Activated T-cell treated with anti-CD3 and anti-CD28 coated beads, Interleukin-2, amount 50 U/mL, for 24 hours (primary cell): ENCODE measurements at regions not wholly inside any gene's neighbourhood (a gene's known extent, or its start where the extent isn't known, plus 50 kb on each side); places are given as distances from the start of the nearest gene placed in this dataset.
"Not testable (repeated sequence)": the region's sequence is repeated elsewhere in the genome, so short reads cannot be mapped to it uniquely, and the experiment has no call there.

Source experiments
- DNase-seq: peaks from one replicate; pipeline ENCODE4 v3.0.0-alpha.2; 2020
- H3K27ac Mint-ChIP-seq: 2 replicates; pipeline ENCODE4 v1.8.0; 2020; ENCODE audit warnings: mild to moderate bottlenecking, mixed read lengths
- H3K27me3 Mint-ChIP-seq: 2 replicates; pipeline ENCODE4 v1.8.0; 2020; ENCODE audit warnings: mixed read lengths
- H3K36me3 Mint-ChIP-seq: 2 replicates; pipeline ENCODE4 v1.8.0; 2020; ENCODE audit warnings: low read depth, mixed read lengths
- H3K4me1 Mint-ChIP-seq: 2 replicates; pipeline ENCODE4 v1.8.0; 2020; ENCODE audit warnings: low read depth, mixed read lengths
- H3K4me3 Mint-ChIP-seq: 2 replicates; pipeline ENCODE4 v1.8.0; 2020; ENCODE audit warnings: mild to moderate bottlenecking, moderate library complexity, mixed read lengths
- H3K9me3 Mint-ChIP-seq: 2 replicates; pipeline ENCODE4 v1.8.0; 2020; ENCODE audit warnings: mixed read lengths

GRCh38 chr3:124140746-124141145 is 148.8 kb upstream of the ROPN1 start:
- DNase-seq: no peak

GRCh38 chr3:124142389-124142970 is 150.6 kb upstream of the ROPN1 start:
- Mint-ChIP-seq H3K4me3 (no peak overlapping the region), H3K4me1 (no peaks in the 10 kb centered on the region), H3K27me3 (peaks cover 5% of the 10 kb centered on the region)

More at GRCh38 chr3:124140746-124141145, 148.8 kb upstream of the ROPN1 start:
- no peak overlapping the region for H3K4me3 Mint-ChIP-seq
- H3K9me3 Mint-ChIP-seq: no peaks in the 10 kb centered on the region
- peaks cover 8% of the 10 kb centered on the region for H3K27me3 Mint-ChIP-seq
- H3K27ac Mint-ChIP-seq: no peak overlapping the region
- H3K4me1 Mint-ChIP-seq: no peaks in the 10 kb centered on the region
- H3K36me3 Mint-ChIP-seq: no peaks in the 10 kb centered on the region

GRCh38 chr3:124143047-124143446 is 151.1 kb upstream of the ROPN1 start:
- no peaks in the 10 kb centered on the region for H3K4me1 Mint-ChIP-seq
- DNase-seq: no peak
- H3K9me3 Mint-ChIP-seq: no peaks in the 10 kb centered on the region
- no peaks in the 10 kb centered on the region for H3K36me3 Mint-ChIP-seq
- peaks cover 5% of the 10 kb centered on the region for H3K27me3 Mint-ChIP-seq
- no peak overlapping the region for H3K27ac Mint-ChIP-seq
- H3K4me3 Mint-ChIP-seq: no peak overlapping the region

More at GRCh38 chr3:124142389-124142970, 150.6 kb upstream of the ROPN1 start:
- DNase-seq: no peak
- Mint-ChIP-seq H3K9me3 (no peaks in the 10 kb centered on the region), H3K36me3 (no peaks in the 10 kb centered on the region), H3K27ac (no peak overlapping the region)

GRCh38 chr3:124144035-124144814 is 152.3 kb upstream of the ROPN1 start:
- Mint-ChIP-seq H3K4me3 (no peak overlapping the region), H3K27ac (no peak overlapping the region), H3K27me3 (peaks cover 5% of the 10 kb centered on the region), H3K36me3 (no peaks in the 10 kb centered on the region), H3K9me3 (no peaks in the 10 kb centered on the region), H3K4me1 (no peaks in the 10 kb centered on the region)
- DNase-seq: no peak

GRCh38 chr3:124147429-124147828 is 155.5 kb upstream of the ROPN1 start:
- Mint-ChIP-seq H3K27ac (no peak overlapping the region), H3K4me1 (no peaks in the 10 kb centered on the region), H3K9me3 (no peaks in the 10 kb centered on the region), H3K27me3 (peaks cover 5% of the 10 kb centered on the region), H3K36me3 (no peaks in the 10 kb centered on the region), H3K4me3 (no peak overlapping the region)
- DNase-seq: no peak

- Mint-ChIP-seq H3K4me1 (no peaks in the 10 kb centered on the region), H3K27me3 (peaks cover 5% of the 10 kb centered on the region), H3K9me3 (no peaks in the 10 kb centered on the region), H3K27ac (no peak overlapping the region), H3K36me3 (no peaks in the 10 kb centered on the region), H3K4me3 (no peak overlapping the region)
- DNase-seq: no peak
Measured at GRCh38 chr3:124147946-124148345, 156.0 kb upstream of the ROPN1 start.

GRCh38 chr3:124149081-124149480 is 157.2 kb upstream of the ROPN1 start:
- H3K4me1 Mint-ChIP-seq: no peaks in the 10 kb centered on the region
- H3K27me3 Mint-ChIP-seq: peaks cover 5% of the 10 kb centered on the region
- no peaks in the 10 kb centered on the region for H3K9me3 Mint-ChIP-seq
- H3K27ac Mint-ChIP-seq: no peak overlapping the region
- no peak overlapping the region for H3K4me3 Mint-ChIP-seq
- H3K36me3 Mint-ChIP-seq: no peaks in the 10 kb centered on the region
- DNase-seq: no peak

GRCh38 chr3:124149771-124150170 is 157.8 kb upstream of the ROPN1 start:
- Mint-ChIP-seq H3K9me3 (no peaks in the 10 kb centered on the region), H3K27ac (no peak overlapping the region), H3K27me3 (peaks cover 5% of the 10 kb centered on the region), H3K36me3 (no peaks in the 10 kb centered on the region), H3K4me3 (no peak overlapping the region), H3K4me1 (no peaks in the 10 kb centered on the region)
- no peak for DNase-seq

- not testable (repeated sequence) for H3K9me3 Mint-ChIP-seq, H3K4me3 Mint-ChIP-seq, DNase-seq, H3K27ac Mint-ChIP-seq, H3K27me3 Mint-ChIP-seq, H3K36me3 Mint-ChIP-seq, H3K4me1 Mint-ChIP-seq
Measured at GRCh38 chr3:124152891-124153290, 161.0 kb upstream of the ROPN1 start.

- no peak for DNase-seq
- peaks cover 3% of the 10 kb centered on the region for H3K9me3 Mint-ChIP-seq
Measured at GRCh38 chr3:124156866-124157712, 165.2 kb upstream of the ROPN1 start.

GRCh38 chr3:124157748-124158147 is 165.8 kb upstream of the ROPN1 start:
- no peaks in the 10 kb centered on the region for H3K36me3 Mint-ChIP-seq
- no peak for DNase-seq
- peaks cover 4% of the 10 kb centered on the region for H3K27me3 Mint-ChIP-seq
- peaks cover 3% of the 10 kb centered on the region for H3K9me3 Mint-ChIP-seq
- H3K4me1 Mint-ChIP-seq: no peaks in the 10 kb centered on the region
- no peak overlapping the region for H3K27ac Mint-ChIP-seq
- H3K4me3 Mint-ChIP-seq: no peak overlapping the region

More at GRCh38 chr3:124156866-124157712, 165.2 kb upstream of the ROPN1 start:
- H3K4me3 Mint-ChIP-seq: no peak overlapping the region
- H3K4me1 Mint-ChIP-seq: no peaks in the 10 kb centered on the region
- H3K27me3 Mint-ChIP-seq: peaks cover 4% of the 10 kb centered on the region
- no peaks in the 10 kb centered on the region for H3K36me3 Mint-ChIP-seq
- no peak overlapping the region for H3K27ac Mint-ChIP-seq

- no peak overlapping the region for H3K27ac Mint-ChIP-seq
- no peak overlapping the region for H3K4me3 Mint-ChIP-seq
- no peak for DNase-seq
- H3K4me1 Mint-ChIP-seq: no peaks in the 10 kb centered on the region
- H3K9me3 Mint-ChIP-seq: peaks cover 3% of the 10 kb centered on the region
- H3K36me3 Mint-ChIP-seq: no peaks in the 10 kb centered on the region
- peaks cover 4% of the 10 kb centered on the region for H3K27me3 Mint-ChIP-seq
Measured at GRCh38 chr3:124158168-124158881, 166.4 kb upstream of the ROPN1 start.

- no peaks in the 10 kb centered on the region for H3K9me3 Mint-ChIP-seq
- no peaks in the 10 kb centered on the region for H3K36me3 Mint-ChIP-seq
- no peaks in the 10 kb centered on the region for H3K4me1 Mint-ChIP-seq
- DNase-seq: no peak
- no peak overlapping the region for H3K4me3 Mint-ChIP-seq
- peaks cover 3% of the 10 kb centered on the region for H3K27me3 Mint-ChIP-seq
- no peak overlapping the region for H3K27ac Mint-ChIP-seq
Measured at GRCh38 chr3:124161448-124161847, 169.5 kb upstream of the ROPN1 start.

GRCh38 chr3:124163689-124164088 is 171.8 kb upstream of the ROPN1 start:
- Mint-ChIP-seq H3K27me3 (peaks cover 3% of the 10 kb centered on the region), H3K36me3 (no peaks in the 10 kb centered on the region), H3K9me3 (no peaks in the 10 kb centered on the region), H3K27ac (no peak overlapping the region), H3K4me3 (no peak overlapping the region), H3K4me1 (no peaks in the 10 kb centered on the region)
- no peak for DNase-seq
